OCI-LY7 (cell line): ENCODE measurements at regions not wholly inside any gene's neighbourhood (a gene's known extent, or its start where the extent isn't known, plus 50 kb on each side); places are given as distances from the start of the nearest gene placed in this dataset.

Source experiments
- CTCF ChIP-seq: fragments of 200-600 bp; sonication (generic); conservative IDR thresholded peaks from 2 replicates; pipeline ENCODE4 v1.5.1; 2014; ENCODE audit warnings: mild to moderate bottlenecking, antibody characterized with exemption, low read length, moderate library complexity, mixed read lengths
- EZH2phosphoT487 ChIP-seq: fragments of 200-600 bp; sonication (generic); IDR thresholded peaks from 2 replicates; pipeline ENCODE4 v1.6.1; 2018; ENCODE audit warnings: low read depth, borderline replicate concordance, mild to moderate bottlenecking, mixed run types, antibody characterized with exemption, low read length, moderate library complexity, mixed read lengths

DNA sequence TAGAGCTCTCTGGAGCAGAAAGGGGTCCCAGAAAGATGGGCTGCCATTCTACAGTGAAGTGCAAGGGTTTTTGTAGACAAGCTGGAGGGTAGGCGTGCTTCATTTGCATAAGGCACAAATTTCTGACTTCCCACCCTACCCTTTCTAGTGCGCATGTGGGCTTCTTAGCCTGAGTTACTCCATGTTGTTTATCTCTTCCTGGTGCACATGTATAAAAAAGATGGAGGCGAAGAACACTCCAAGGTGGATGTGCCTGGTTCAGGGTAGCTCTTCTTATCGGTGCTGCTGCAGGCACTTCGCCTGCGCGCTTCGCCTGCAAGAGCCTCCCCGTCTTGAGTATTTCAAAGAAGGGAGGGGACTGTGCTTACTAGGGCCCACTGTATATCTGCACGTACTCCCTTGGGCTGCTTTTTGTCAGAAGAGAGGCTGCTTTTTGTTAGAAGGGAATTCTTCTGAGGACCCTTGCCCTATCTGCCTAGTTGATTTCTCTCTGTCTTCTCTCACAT lies 1047.3 kb upstream of the CNTN5 start:
- TF ChIP-seq CTCF (no peak), EZH2phosphoT487 (no peak)
